PC-3 (cell line): ENCODE measurements at regions not wholly inside any gene's neighbourhood (a gene's known extent, or its start where the extent isn't known, plus 50 kb on each side); places are given as distances from the start of the nearest gene placed in this dataset.

Experiments used
- ATAC-seq: fragments of 200-7000 bp; cut with Tn5 transposase; 2 replicates; pipeline ENCODE4 v1.9.1; 2020; ENCODE audit warnings: mild to moderate bottlenecking, moderate library complexity
- BruUV-seq: library from RNA; stranded (reverse); fragments of 400-500 nt; replicated peaks from 2 replicates; lab custom pipeline; 2021; lab: Mats Ljungman, UMichigan
- CTCF ChIA-PET: fragments of 300-600 bp; sonication (Branson Sonifier 250); formaldehyde crosslinking; loops from one replicate; lab custom pipeline; 2022; ENCODE audit warnings: antibody characterized with exemption; lab: Charles Lee
- POLR2A ChIA-PET: fragments of 300-600 bp; sonication (Branson Sonifier 250); formaldehyde crosslinking; loops from one replicate; lab custom pipeline; 2022; ENCODE audit warnings: antibody characterized with exemption; ENCODE audit not compliant: unreplicated experiment; lab: Charles Lee
- DNase-seq: peaks from one replicate; pipeline ENCODE4 v3.0.0-alpha.2; 2015
- H2AFZ ChIP-seq: fragments of 300-600 bp; sonication (generic); 2 replicates; pipeline ENCODE4 v1.6.0; 2016; ENCODE audit warnings: antibody characterized with exemption, low read length
- H3F3A ChIP-seq: fragments of 300-600 bp; sonication (generic); one replicate; pipeline ENCODE4 v1.6.0; 2017; ENCODE audit warnings: antibody characterized with exemption, low read length, control low read depth, mild to moderate bottlenecking; ENCODE audit not compliant: unreplicated experiment
- H3K27ac ChIP-seq: fragments of 300-600 bp; sonication (generic); 2 replicates; pipeline ENCODE4 v1.5.1; 2016; ENCODE audit warnings: mild to moderate bottlenecking, low read length
- H3K27me3 ChIP-seq: fragments of 300-600 bp; sonication (generic); 2 replicates; pipeline ENCODE4 v1.6.1; 2016; ENCODE audit warnings: low read length, mixed read lengths
- H3K36me3 ChIP-seq: fragments of 300-600 bp; sonication (generic); 2 replicates; pipeline ENCODE4 v1.6.1; 2016; ENCODE audit warnings: low read depth, mixed run types, low read length, mixed read lengths
- H3K4me1 ChIP-seq: fragments of 300-600 bp; sonication (generic); 2 replicates; pipeline ENCODE4 v1.5.1; 2016; ENCODE audit warnings: low read length; ENCODE audit not compliant: insufficient read depth
- H3K4me2 ChIP-seq: fragments of 300-600 bp; sonication (generic); 2 replicates; pipeline ENCODE4 v1.6.0; 2016; ENCODE audit warnings: low read length
- H3K4me3 ChIP-seq: fragments of 300-600 bp; sonication (generic); 2 replicates; pipeline ENCODE4 v1.5.1; 2016; ENCODE audit warnings: mild to moderate bottlenecking, low read length, mixed read lengths
- H3K79me2 ChIP-seq: fragments of 300-600 bp; sonication (generic); 2 replicates; pipeline ENCODE4 v1.6.1; 2017; ENCODE audit warnings: low read length, mixed read lengths
- H3K9ac ChIP-seq: fragments of 300-600 bp; sonication (generic); 2 replicates; pipeline ENCODE4 v1.6.0; 2016; ENCODE audit warnings: mild to moderate bottlenecking, low read length
- H3K9me2 ChIP-seq: fragments of 300-600 bp; sonication (generic); replicated peaks from 2 replicates; pipeline ENCODE4 v1.6.1; 2016; ENCODE audit warnings: mixed run types, low read length, mixed read lengths
- H3K9me3 ChIP-seq: fragments of 300-600 bp; sonication (generic); 2 replicates; pipeline ENCODE4 v1.6.1; 2016; ENCODE audit warnings: low read length, mixed read lengths
- H4K20me1 ChIP-seq: fragments of 300-600 bp; sonication (generic); 2 replicates; pipeline ENCODE4 v1.6.1; 2016; ENCODE audit warnings: low read length, mixed read lengths
- CTCF ChIP-seq: fragments of 300-600 bp; sonication (generic); conservative IDR thresholded peaks from 2 replicates; pipeline ENCODE4 v1.5.1; 2017; ENCODE audit warnings: antibody characterized with exemption, low read depth, mild to moderate bottlenecking, low read length
- EZH2 ChIP-seq: fragments of 300-600 bp; sonication (generic); IDR thresholded peaks from one replicate; pipeline ENCODE4 v1.6.1; 2017; ENCODE audit warnings: antibody characterized with exemption, mild to moderate bottlenecking, low read length; ENCODE audit not compliant: unreplicated experiment
- EZH2phosphoT487 ChIP-seq: fragments of 300-600 bp; sonication (generic); IDR thresholded peaks from 2 replicates; pipeline ENCODE4 v1.6.1; 2018; ENCODE audit warnings: mild to moderate bottlenecking, antibody characterized with exemption, low read length, borderline replicate concordance
- intact Hi-C: fragments of 100-400 bp; cut with micrococcal nuclease; formaldehyde crosslinking; loops from 2 replicates; pipeline ENCODE4 v1.9.0; 2023

- Histone ChIP-seq H2AFZ (no peak overlapping the region), H3K9ac (no peak overlapping the region), H3K4me1 (peaks cover 5% of the 10 kb centered on the region; the same call in 1 of the 2 replicates), H3K79me2 (no peaks in the 10 kb centered on the region), H3K9me3 (no peaks in the 10 kb centered on the region), H4K20me1 (no peaks in the 10 kb centered on the region), H3K9me2 (no peaks in the 10 kb centered on the region), H3F3A (no peaks in the 10 kb centered on the region), H3K27me3 (no peaks in the 10 kb centered on the region), H3K36me3 (no peaks in the 10 kb centered on the region), H3K27ac (no peak overlapping the region), H3K4me2 (no peak overlapping the region), H3K4me3 (no peak overlapping the region)
- ATAC-seq (no peak), DNase-seq (no peak)
- ChIA-PET POLR2A (no interaction called here), CTCF (no interaction called here)
- intact Hi-C loops: no loop called here
- no TSS peak for BruUV-seq
- TF ChIP-seq EZH2phosphoT487 (no peak), CTCF (no peak), EZH2 (no peak)
These were observed 181.9 kb downstream of the CEP135 start for GRCh38 chr4:56130606-56131155.

- BruUV-seq: no TSS peak
- intact Hi-C loops: loop anchor here (1.0 kb wide), 1 partner anchor 172 kb away; no protein-coding TSS in a partner anchor
- Histone ChIP-seq H2AFZ (no peak overlapping the region; the same call in 1 of the 2 replicates), H3K9ac (no peak overlapping the region), H3K79me2 (no peaks in the 10 kb centered on the region), H3K27ac (no peak overlapping the region), H3F3A (no peaks in the 10 kb centered on the region), H3K9me3 (no peaks in the 10 kb centered on the region), H3K4me2 (no peak overlapping the region), H3K4me1 (peaks cover 5% of the 10 kb centered on the region; the same call in 1 of the 2 replicates), H4K20me1 (no peaks in the 10 kb centered on the region), H3K27me3 (peaks cover 4% of the 10 kb centered on the region; the same call in 1 of the 2 replicates), H3K36me3 (no peaks in the 10 kb centered on the region), H3K9me2 (no peaks in the 10 kb centered on the region), H3K4me3 (no peak overlapping the region)
- CTCF ChIA-PET: interaction anchor here (0.5 to 0.6 kb wide), 2 partner anchors 60 to 1776 kb away, joined by 3 to 4 read pairs; no protein-coding TSS in a partner anchor
- TF ChIP-seq EZH2 (no peak), CTCF (peak; percentile 86)
- ATAC-seq (peak; percentile 84), DNase-seq (peak; percentile 68)
- POLR2A ChIA-PET: interaction anchor here (0.6 kb wide), 1 partner anchor 530 kb away, joined by 3 read pairs; no protein-coding TSS in a partner anchor
These were observed 180.7 kb downstream of the CEP135 start for GRCh38 chr4:56129431-56129861.

GRCh38 chr4:56128213-56128612 is 179.5 kb downstream of the CEP135 start:
- H3K4me2 ChIP-seq: no peak overlapping the region
- no peak overlapping the region for H2AFZ ChIP-seq
- ATAC-seq: peak; percentile 54
- TF ChIP-seq CTCF (no peak), EZH2 (no peak), EZH2phosphoT487 (no peak)
- intact Hi-C loops: no loop called here
- no peaks in the 10 kb centered on the region for H3K79me2 ChIP-seq
- H4K20me1 ChIP-seq: no peaks in the 10 kb centered on the region
- ChIA-PET POLR2A (no interaction called here), CTCF (no interaction called here)
- no peak overlapping the region for H3K27ac ChIP-seq
- H3K9ac ChIP-seq: no peak overlapping the region
- DNase-seq: peak; percentile 62
- no peak overlapping the region for H3K4me3 ChIP-seq
- H3K4me1 ChIP-seq: peaks cover 5% of the 10 kb centered on the region; the same call in 1 of the 2 replicates
- H3F3A ChIP-seq: no peaks in the 10 kb centered on the region
- no peaks in the 10 kb centered on the region for H3K9me2 ChIP-seq
- H3K27me3 ChIP-seq: peaks cover 5% of the 10 kb centered on the region; the same call in 1 of the 2 replicates
- no peaks in the 10 kb centered on the region for H3K36me3 ChIP-seq
- no peaks in the 10 kb centered on the region for H3K9me3 ChIP-seq
- no TSS peak for BruUV-seq
